IMR-90 (cell line): ENCODE measurements at regions not wholly inside any gene's neighbourhood (a gene's known extent, or its start where the extent isn't known, plus 50 kb on each side); places are given as distances from the start of the nearest gene placed in this dataset.

Experiments
- ATAC-seq: fragments of 200-7000 bp; cut with Tn5 transposase; 2 replicates; pipeline ENCODE4 v1.9.1; 2020; ENCODE audit warnings: low read depth, mild to moderate bottlenecking, moderate library complexity
- BruUV-seq: library from RNA; stranded (reverse); fragments of 400-500 nt; replicated peaks from 2 replicates; lab custom pipeline; 2021; lab: Mats Ljungman, UMichigan
- CTCF ChIA-PET: fragments of 300-600 bp; formaldehyde crosslinking; extraction: SDS; loops from one replicate; lab custom pipeline; 2021; ENCODE audit warnings: antibody characterized with exemption; lab: Yijun Ruan, JAX
- POLR2A ChIA-PET: fragments of 300-600 bp; sonication (Branson Sonifier 250); formaldehyde crosslinking; loops from one replicate; lab custom pipeline; 2022; ENCODE audit warnings: antibody characterized with exemption; ENCODE audit not compliant: unreplicated experiment; lab: Charles Lee
- DNase-seq: peaks from one replicate; pipeline ENCODE4 v3.0.0; 2013
- H2AFZ ChIP-seq: replicated peaks from 2 replicates; pipeline ENCODE3; 2013; ENCODE audit warnings: low read length, mild to moderate bottlenecking; ENCODE audit not compliant: poor library complexity
- H2AK5ac ChIP-seq: 2 replicates; pipeline ENCODE4 v1.6.1; 2013; ENCODE audit warnings: low read depth, low read length, inconsistent platforms
- H2AK9ac ChIP-seq: replicated peaks from 2 replicates; pipeline ENCODE3; 2013; ENCODE audit warnings: mild to moderate bottlenecking, low read depth, low read length, moderate library complexity; ENCODE audit not compliant: poor library complexity
- H2BK120ac ChIP-seq: 2 replicates; pipeline ENCODE4 v1.6.1; 2013; ENCODE audit warnings: low read depth, low read length, inconsistent platforms
- H2BK15ac ChIP-seq: 3 replicates; pipeline ENCODE4 v1.6.1; 2013; ENCODE audit warnings: low read depth, low read length, inconsistent platforms
- H2BK20ac ChIP-seq: 2 replicates; pipeline ENCODE4 v1.6.1; 2013; ENCODE audit warnings: low read depth, mild to moderate bottlenecking, inconsistent platforms, low read length, moderate library complexity
- H2BK5ac ChIP-seq: 2 replicates; pipeline ENCODE4 v1.6.1; 2013; ENCODE audit warnings: mild to moderate bottlenecking, low read depth, low read length, inconsistent platforms; ENCODE audit not compliant: poor library complexity, severe bottlenecking
- H3K14ac ChIP-seq: replicated peaks from 2 replicates; pipeline ENCODE4 v1.6.1; 2013; ENCODE audit warnings: low read depth, low read length, inconsistent platforms
- H3K18ac ChIP-seq: 2 replicates; pipeline ENCODE4 v1.6.1; 2013; ENCODE audit warnings: low read depth, low read length, control low read depth
- H3K23ac ChIP-seq: 2 replicates; pipeline ENCODE4 v1.6.1; 2013; ENCODE audit warnings: low read depth, low read length, inconsistent platforms
- H3K27ac ChIP-seq: 2 replicates; pipeline ENCODE4 v1.5.1; 2013; ENCODE audit warnings: mild to moderate bottlenecking, control low read depth, low read length; ENCODE audit not compliant: insufficient read depth
- H3K27me3 ChIP-seq: 2 replicates; pipeline ENCODE4 v1.6.1; 2013; ENCODE audit warnings: low read length; ENCODE audit not compliant: control insufficient read depth, insufficient read depth
- H3K36me3 ChIP-seq: 2 replicates; pipeline ENCODE4 v1.6.1; 2013; ENCODE audit warnings: low read length, mixed read lengths; ENCODE audit not compliant: control insufficient read depth, insufficient read depth
- H3K4ac ChIP-seq: 2 replicates; pipeline ENCODE4 v1.6.1; 2013; ENCODE audit warnings: low read depth, low read length, inconsistent platforms
- H3K4me1 ChIP-seq: 2 replicates; pipeline ENCODE4 v1.6.1; 2013; ENCODE audit warnings: low read length, mixed read lengths; ENCODE audit not compliant: control insufficient read depth, insufficient read depth
- H3K4me2 ChIP-seq: 2 replicates; pipeline ENCODE4 v1.6.1; 2013; ENCODE audit warnings: low read depth, mild to moderate bottlenecking, control low read depth, low read length, moderate library complexity
- H3K4me3 ChIP-seq: 2 replicates; pipeline ENCODE4 v1.5.1; 2013; ENCODE audit warnings: low read depth, mild to moderate bottlenecking, control low read depth, low read length, moderate library complexity; ENCODE audit not compliant: insufficient read depth
- H3K56ac ChIP-seq: 2 replicates; pipeline ENCODE4 v1.6.1; 2013; ENCODE audit warnings: low read length, inconsistent platforms; ENCODE audit not compliant: insufficient read depth; ENCODE audit errors: extremely low read depth
- H3K79me1 ChIP-seq, 2 experiments: 2 replicates each; pipeline ENCODE4 v1.6.1; 2013; ENCODE audit warnings: low read length in 2 of 2, inconsistent platforms in 1 of 2, low read depth in 1 of 2
- H3K9ac ChIP-seq: 2 replicates; pipeline ENCODE4 v1.6.1; 2013; ENCODE audit warnings: low read depth, low read length, control low read depth
- H3K9me1 ChIP-seq: 2 replicates; pipeline ENCODE4 v1.6.1; 2013; ENCODE audit warnings: low read length, inconsistent platforms; ENCODE audit not compliant: insufficient read depth
- H3K9me3 ChIP-seq: 2 replicates; pipeline ENCODE4 v1.6.1; 2013; ENCODE audit warnings: low read length; ENCODE audit not compliant: control insufficient read depth, insufficient read depth
- H4K20me1 ChIP-seq: 2 replicates; pipeline ENCODE4 v1.6.1; 2013; ENCODE audit warnings: low read length, inconsistent platforms; ENCODE audit not compliant: insufficient read depth
- H4K5ac ChIP-seq: 2 replicates; pipeline ENCODE4 v1.6.1; 2013; ENCODE audit warnings: mild to moderate bottlenecking, low read depth, low read length, control low read depth
- H4K8ac ChIP-seq, 2 experiments: 2 replicates each; pipeline ENCODE4 v1.6.1; 2013; ENCODE audit warnings: low read depth in 2 of 2, low read length in 2 of 2, control low read depth in 1 of 2, inconsistent platforms in 1 of 2
- H4K91ac ChIP-seq: 2 replicates; pipeline ENCODE4 v1.6.1; 2013; ENCODE audit warnings: low read depth, low read length, inconsistent platforms; ENCODE audit not compliant: insufficient read depth
- BHLHE40 ChIP-seq: fragments of 150-350 bp; IDR thresholded peaks from 2 replicates; pipeline ENCODE4 v1.6.1; 2016; ENCODE audit warnings: mild to moderate bottlenecking, low read depth, low read length
- CEBPB ChIP-seq: IDR thresholded peaks from 2 replicates; pipeline ENCODE4 v1.6.1; 2012; ENCODE audit warnings: low read depth, low read length, improper control_type of control experiment
- CHD1 ChIP-seq: IDR thresholded peaks from 2 replicates; pipeline ENCODE4 v1.6.1; 2012; ENCODE audit warnings: low read depth, low read length, improper control_type of control experiment
- ELK1 ChIP-seq: fragments of 150-350 bp; IDR thresholded peaks from 2 replicates; pipeline ENCODE4 v1.6.1; 2016; ENCODE audit warnings: low read depth, mild to moderate bottlenecking, low read length, moderate library complexity, borderline replicate concordance
- FOS ChIP-seq: fragments of 150-350 bp; IDR thresholded peaks from 2 replicates; pipeline ENCODE4 v1.6.1; 2016; ENCODE audit warnings: low read depth, low read length
- MAFK ChIP-seq: IDR thresholded peaks from 2 replicates; pipeline ENCODE4 v1.6.1; 2012; ENCODE audit warnings: low read depth, low read length, improper control_type of control experiment
- MAZ ChIP-seq: IDR thresholded peaks from 2 replicates; pipeline ENCODE4 v1.6.1; 2012; ENCODE audit warnings: low read depth, mild to moderate bottlenecking, low read length, improper control_type of control experiment, moderate library complexity, borderline replicate concordance
- MXI1 ChIP-seq: IDR thresholded peaks from 2 replicates; pipeline ENCODE4 v1.6.1; 2012; ENCODE audit warnings: low read depth, mild to moderate bottlenecking, low read length, moderate library complexity, borderline replicate concordance
- NFE2L2 ChIP-seq: fragments of 150-350 bp; IDR thresholded peaks from 2 replicates; pipeline ENCODE4 v1.6.1; 2016; ENCODE audit warnings: low read depth, mild to moderate bottlenecking, low read length
- POLR2A ChIP-seq: IDR thresholded peaks from 2 replicates; pipeline ENCODE4 v1.6.1; 2012; ENCODE audit warnings: mild to moderate bottlenecking, low read depth, low read length
- RAD21 ChIP-seq: IDR thresholded peaks from 2 replicates; pipeline ENCODE4 v1.6.1; 2012; ENCODE audit warnings: low read length, improper control_type of control experiment
- RCOR1 ChIP-seq: IDR thresholded peaks from 2 replicates; pipeline ENCODE4 v1.6.1; 2012; ENCODE audit warnings: mild to moderate bottlenecking, low read length, improper control_type of control experiment; ENCODE audit not compliant: insufficient replicate concordance
- RFX5 ChIP-seq: IDR thresholded peaks from 2 replicates; pipeline ENCODE4 v1.8.0; 2012; ENCODE audit warnings: low read depth, mild to moderate bottlenecking, low read length, moderate library complexity
- SMC3 ChIP-seq: fragments of 150-350 bp; IDR thresholded peaks from 2 replicates; pipeline ENCODE4 v1.6.1; 2016; ENCODE audit warnings: low read depth, mild to moderate bottlenecking, antibody characterized with exemption, low read length, moderate library complexity
- WGBS, 2 experiments: methylation state at CpG; one replicate each; pipeline versions ENCODE4 v1.1.5 to v1.1.7; 2013; ENCODE audit warnings: missing lambda C conversion rate in 2 of 2; ENCODE audit not compliant: insufficient read length in 1 of 2; ENCODE audit errors: extremely low coverage in 2 of 2; 5-methylcytosine and 5-hydroxymethylcytosine counted together
- dilution Hi-C: fragments of 300-500 bp; cut with HindIII; formaldehyde crosslinking; loops from one replicate; pipeline ENCODE4 v1.14.3; 2018; ENCODE audit warnings: low sequenced_read_pairs; ENCODE audit not compliant: unreplicated experiment
- in situ Hi-C: fragments of 300-500 bp; cut with MboI; formaldehyde crosslinking; loops from 3 replicates; pipeline ENCODE4 v1.14.3; 2019; ENCODE audit warnings: low sequenced_read_pairs, inconsistent platforms, mixed read lengths
- intact Hi-C: fragments of 100-400 bp; cut with micrococcal nuclease; formaldehyde crosslinking; loops from 2 replicates; pipeline ENCODE4 v1.10.0; 2022
- TF ChIP-seq, protein P1 (sequence below): conservative IDR thresholded peaks from 2 replicates; pipeline ENCODE4 v1.5.1; 2012; ENCODE audit warnings: mild to moderate bottlenecking, low read depth, low read length, improper control_type of control experiment

DNA sequence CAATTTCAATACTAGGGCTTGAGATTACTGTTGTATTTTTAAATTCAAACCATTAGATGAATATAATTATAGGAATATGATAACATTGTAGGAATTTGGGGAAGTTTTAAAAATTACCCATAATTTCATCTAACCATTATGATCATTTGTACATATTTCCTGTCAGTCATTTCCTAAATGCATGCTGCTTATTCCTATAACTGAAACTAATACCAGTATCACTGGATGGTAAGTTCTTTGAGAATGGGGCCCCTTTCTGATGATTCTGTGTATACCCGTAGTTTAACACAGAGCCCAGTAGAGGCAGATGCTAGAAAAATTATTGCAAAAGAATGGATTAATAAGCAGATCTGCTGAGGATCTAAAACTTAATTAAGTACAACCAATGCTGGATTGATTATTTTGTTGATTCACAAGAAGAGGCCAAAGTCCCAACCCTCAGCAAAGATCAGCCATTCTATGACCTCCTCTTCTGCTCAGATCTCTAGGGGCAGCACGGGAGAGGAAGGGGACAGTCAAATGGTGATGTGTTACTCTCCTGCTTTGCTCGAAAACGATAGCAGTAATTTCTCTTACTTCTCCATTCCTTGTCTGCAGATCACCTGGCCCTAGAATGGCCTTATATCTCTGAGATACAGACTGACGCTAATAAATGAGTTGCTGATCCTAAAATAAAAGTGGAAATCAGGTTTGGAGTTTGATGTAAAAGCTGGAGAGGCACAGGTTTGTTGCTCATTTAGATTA lies 69.5 kb upstream of the PELI1 start:
- no peaks in the 10 kb centered on the region for H3K9me1 ChIP-seq
- no peaks in the 10 kb centered on the region for H4K20me1 ChIP-seq
- no peak overlapping the region for H2AFZ ChIP-seq
- no peak overlapping the region for H2BK5ac ChIP-seq
- ChIA-PET POLR2A (no interaction called here), CTCF (no interaction called here)
- no CpG with 5 or more reads among the region's 5 CpGs for WGBS, 2 experiments
- no peak overlapping the region for H4K8ac ChIP-seq
- no peak overlapping the region for H3K14ac ChIP-seq
- no peak for TF ChIP-seq CEBPB
- TF ChIP-seq, protein P1, sequence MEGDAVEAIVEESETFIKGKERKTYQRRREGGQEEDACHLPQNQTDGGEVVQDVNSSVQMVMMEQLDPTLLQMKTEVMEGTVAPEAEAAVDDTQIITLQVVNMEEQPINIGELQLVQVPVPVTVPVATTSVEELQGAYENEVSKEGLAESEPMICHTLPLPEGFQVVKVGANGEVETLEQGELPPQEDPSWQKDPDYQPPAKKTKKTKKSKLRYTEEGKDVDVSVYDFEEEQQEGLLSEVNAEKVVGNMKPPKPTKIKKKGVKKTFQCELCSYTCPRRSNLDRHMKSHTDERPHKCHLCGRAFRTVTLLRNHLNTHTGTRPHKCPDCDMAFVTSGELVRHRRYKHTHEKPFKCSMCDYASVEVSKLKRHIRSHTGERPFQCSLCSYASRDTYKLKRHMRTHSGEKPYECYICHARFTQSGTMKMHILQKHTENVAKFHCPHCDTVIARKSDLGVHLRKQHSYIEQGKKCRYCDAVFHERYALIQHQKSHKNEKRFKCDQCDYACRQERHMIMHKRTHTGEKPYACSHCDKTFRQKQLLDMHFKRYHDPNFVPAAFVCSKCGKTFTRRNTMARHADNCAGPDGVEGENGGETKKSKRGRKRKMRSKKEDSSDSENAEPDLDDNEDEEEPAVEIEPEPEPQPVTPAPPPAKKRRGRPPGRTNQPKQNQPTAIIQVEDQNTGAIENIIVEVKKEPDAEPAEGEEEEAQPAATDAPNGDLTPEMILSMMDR, result no peak
- TF ChIP-seq FOS, result no peak
- TF ChIP-seq BHLHE40, result no peak
- no peak for TF ChIP-seq RFX5
- no peak for TF ChIP-seq MAFK
- no peak for TF ChIP-seq RCOR1
- no peak for TF ChIP-seq MAZ
- no peak for TF ChIP-seq POLR2A
- no peak for TF ChIP-seq ELK1
- no peak for TF ChIP-seq RAD21
- TF ChIP-seq NFE2L2, result no peak
- no peak for TF ChIP-seq SMC3
- no peak for TF ChIP-seq CHD1
- no peak for TF ChIP-seq MXI1
- no peak overlapping the region for H3K4me3 ChIP-seq
- intact Hi-C loops (no loop called here), in situ Hi-C loops (no loop called here), dilution Hi-C loops (no loop called here)
- no peak overlapping the region for H4K5ac ChIP-seq
- H3K79me1 ChIP-seq, result no peaks in the 10 kb centered on the region
- H3K56ac ChIP-seq, result no peak overlapping the region
- no peak overlapping the region for H3K27ac ChIP-seq
- H2BK15ac ChIP-seq, result no peak overlapping the region
- peaks cover 13% of the 10 kb centered on the region; the same call in 1 of the 2 replicates for H3K27me3 ChIP-seq
- H2BK120ac ChIP-seq, result no peak overlapping the region
- no peak for ATAC-seq
- no peak for DNase-seq
- no peak overlapping the region for H2BK20ac ChIP-seq
- no peak overlapping the region for H3K4ac ChIP-seq
- H3K9ac ChIP-seq, result no peak overlapping the region
- H3K4me2 ChIP-seq, result no peak overlapping the region
- H3K4me1 ChIP-seq, result no peaks in the 10 kb centered on the region
- H3K23ac ChIP-seq, result no peak overlapping the region
- BruUV-seq, result no TSS peak
- no peaks in the 10 kb centered on the region for H3K9me3 ChIP-seq
- H3K18ac ChIP-seq, result no peak overlapping the region
- H2AK5ac ChIP-seq, result no peak overlapping the region
- no peaks in the 10 kb centered on the region for H3K36me3 ChIP-seq
- H4K91ac ChIP-seq, result no peak overlapping the region
- H2AK9ac ChIP-seq, result no peak overlapping the region
